ENCODE measurements at regions not wholly inside any gene's neighbourhood (a gene's known extent, or its start where the extent isn't known, plus 50 kb on each side); places are given as distances from the start of the nearest gene placed in this dataset.

GRCh38 chr7:83808982-83809381 lies 160.0 kb upstream of the SEMA3E start:
- CTCF ChIA-PET (ENCODE audit: low intra/inter-chr PET ratio, low total read pairs) = no interaction called here
- FAIRE-seq = no peak
- Histone ChIP-seq H3K4me3 (replicated peaks in 1 of 3; ENCODE audit: insufficient read depth in 1 of 3, low read depth in 2 of 3, low read length in 3 of 3) (no peak overlapping the region), H3K27ac (ENCODE audit: extremely low read length, insufficient read depth, low read length) (no peak overlapping the region), H3K79me2 (ENCODE audit: insufficient read depth, low read length) (no peaks in the 10 kb centered on the region), H3K4me2 (ENCODE audit: low read depth, low read length) (no peak overlapping the region), H2AFZ (ENCODE audit: low read length) (no peak overlapping the region), H3K36me3 (replicated peaks in 1 of 2; ENCODE audit: control insufficient read depth in 1 of 2, insufficient read depth in 2 of 2, low read length in 2 of 2) (no peaks in the 10 kb centered on the region), H3K4me1 (ENCODE audit: insufficient read depth, low read length) (no peaks in the 10 kb centered on the region), H4K20me1 (ENCODE audit: insufficient read depth, low read length) (no peaks in the 10 kb centered on the region), H3K27me3 (ENCODE audit: control insufficient read depth in 1 of 2, insufficient read depth in 2 of 2, low read length in 2 of 2) (no peaks in the 10 kb centered on the region), H3K9ac (ENCODE audit: insufficient read depth, low read depth, low read length) (no peak overlapping the region), H3K9me3 (ENCODE audit: low read length) (no peaks in the 10 kb centered on the region)
- 0% methylated on average over 2 of the region's 2 CpGs for WGBS (ENCODE audit: low lambda C conversion rate)
- BruUV-seq (replicated peaks) = no TSS peak
- in situ Hi-C loops (cut with HindIII; ENCODE audit: extremely low pct_ligation_motif_present, low pct_unique_long_range_greater_than_20kb) (no loop called here), intact Hi-C loops (cut with micrococcal nuclease; ENCODE audit: unreplicated experiment) (no loop called here)
- DNase-seq (ENCODE audit: low spot score) = no peak
- no peak for ATAC-seq
- TF ChIP-seq CREB1 (IDR thresholded peaks at IDR 0.05) (peak; percentile 41; the same call in 1 of the 2 replicates), CREB1 (CRISPR knock-in tag; IDR thresholded peaks at IDR 0.05) (no peak), PAWR (CRISPR knock-in tag; IDR thresholded peaks at IDR 0.05; ENCODE audit: borderline replicate concordance) (no peak), ATF7 (IDR thresholded peaks at IDR 0.05) (peak; percentile 93), ATF7 (CRISPR knock-in tag; IDR thresholded peaks at IDR 0.05) (no peak)
- POLR2A ChIA-PET = no interaction called here

GRCh38 chr7:83807774-83808173 lies 158.8 kb upstream of the SEMA3E start:
- no peak for TF ChIP-seq ZSCAN22 (CRISPR knock-in tag; IDR thresholded peaks at IDR 0.05)
- TF ChIP-seq ATF7 (IDR thresholded peaks at IDR 0.05) = peak; percentile 37; the same call in 1 of the 2 replicates
- no peak for TF ChIP-seq ATF7 (CRISPR knock-in tag; IDR thresholded peaks at IDR 0.05)
- TF ChIP-seq ETS1 (CRISPR knock-in tag; IDR thresholded peaks at IDR 0.05) = no peak
- TF ChIP-seq RFXAP (CRISPR knock-in tag; IDR thresholded peaks at IDR 0.05; ENCODE audit: borderline replicate concordance) = no peak
- TF ChIP-seq PAXIP1 (CRISPR knock-in tag; conservative IDR thresholded peaks at IDR 0.05) = no peak
- no peak for TF ChIP-seq BATF2 (CRISPR knock-in tag; IDR thresholded peaks at IDR 0.05)
- Histone ChIP-seq H3K9ac (ENCODE audit: insufficient read depth, low read depth, low read length) (no peak overlapping the region), H3K27me3 (ENCODE audit: control insufficient read depth in 1 of 2, insufficient read depth in 2 of 2, low read length in 2 of 2) (no peaks in the 10 kb centered on the region), H3K4me2 (ENCODE audit: low read depth, low read length) (no peak overlapping the region), H3K9me3 (ENCODE audit: low read length) (no peaks in the 10 kb centered on the region), H4K20me1 (ENCODE audit: insufficient read depth, low read length) (no peaks in the 10 kb centered on the region), H3K27ac (ENCODE audit: extremely low read length, insufficient read depth, low read length) (no peak overlapping the region), H3K79me2 (ENCODE audit: insufficient read depth, low read length) (no peaks in the 10 kb centered on the region), H3K4me1 (ENCODE audit: insufficient read depth, low read length) (no peaks in the 10 kb centered on the region), H3K4me3 (replicated peaks in 1 of 3; ENCODE audit: insufficient read depth in 1 of 3, low read depth in 2 of 3, low read length in 3 of 3) (no peak overlapping the region), H2AFZ (ENCODE audit: low read length) (no peak overlapping the region), H3K36me3 (replicated peaks in 1 of 2; ENCODE audit: control insufficient read depth in 1 of 2, insufficient read depth in 2 of 2, low read length in 2 of 2) (no peaks in the 10 kb centered on the region)
- no TSS peak for BruUV-seq (replicated peaks)
- in situ Hi-C loops (cut with HindIII; ENCODE audit: extremely low pct_ligation_motif_present, low pct_unique_long_range_greater_than_20kb) (no loop called here), intact Hi-C loops (cut with micrococcal nuclease; ENCODE audit: unreplicated experiment) (no loop called here)
- ChIA-PET POLR2A (no interaction called here), CTCF (ENCODE audit: low intra/inter-chr PET ratio, low total read pairs) (no interaction called here)
- ATAC-seq (no peak), DNase-seq (ENCODE audit: low spot score) (no peak), FAIRE-seq (no peak)
- WGBS (ENCODE audit: low lambda C conversion rate) = 2% methylated on average over 4 of the region's 4 CpGs

All from HepG2 (cell line).